ENCODE measurements at regions not wholly inside any gene's neighbourhood (a gene's known extent, or its start where the extent isn't known, plus 50 kb on each side); places are given as distances from the start of the nearest gene placed in this dataset.

- Histone ChIP-seq H3K9me3 (ENCODE audit: control insufficient read depth in 2 of 3, insufficient read depth in 1 of 3, low read length in 3 of 3) (no peaks in the 10 kb centered on the region), H3K36me3 (ENCODE audit: control insufficient read depth in 2 of 3, insufficient read depth in 3 of 3, low read length in 3 of 3) (no peaks in the 10 kb centered on the region), H3K27me3 (ENCODE audit: control insufficient read depth, insufficient read depth, low read length) (no peaks in the 10 kb centered on the region), H3K4me3 (ENCODE audit: low read length in 3 of 3) (no peak overlapping the region), H3K4me1 (ENCODE audit: control insufficient read depth in 2 of 3, insufficient read depth in 2 of 3, low read depth in 1 of 3, low read length in 3 of 3) (no peaks in the 10 kb centered on the region), H3K27ac (ENCODE audit: low read depth in 2 of 2, low read length in 2 of 2) (no peak overlapping the region), H3K9ac (ENCODE audit: low read length in 3 of 3) (no peak overlapping the region)
- DNase-seq (no peak), FAIRE-seq (no peak)
- intact Hi-C loops (cut with DNase I) = no loop called here
- no peak for TF ChIP-seq CTCF (IDR thresholded peaks at IDR 0.05; ENCODE audit: borderline replicate concordance, extremely low read depth, insufficient read depth)
Measured at GRCh38 chr5:51181208-51181894, 201.9 kb upstream of the ISL1 start.

GRCh38 chr5:51185850-51186329 lies 197.4 kb upstream of the ISL1 start:
- DNase-seq (peak in 1 of 5 donors; percentile 0), FAIRE-seq (no peak)
- no peak for TF ChIP-seq CTCF (IDR thresholded peaks at IDR 0.05; ENCODE audit: borderline replicate concordance, extremely low read depth, insufficient read depth)
- Histone ChIP-seq H3K4me1 (ENCODE audit: control insufficient read depth in 2 of 3, insufficient read depth in 2 of 3, low read depth in 1 of 3, low read length in 3 of 3) (no peaks in the 10 kb centered on the region), H3K36me3 (ENCODE audit: control insufficient read depth in 2 of 3, insufficient read depth in 3 of 3, low read length in 3 of 3) (no peaks in the 10 kb centered on the region), H3K27me3 (ENCODE audit: control insufficient read depth, insufficient read depth, low read length) (no peaks in the 10 kb centered on the region), H3K9me3 (ENCODE audit: control insufficient read depth in 2 of 3, insufficient read depth in 1 of 3, low read length in 3 of 3) (no peaks in the 10 kb centered on the region), H3K9ac (ENCODE audit: low read length in 3 of 3) (no peak overlapping the region), H3K27ac (ENCODE audit: low read depth in 2 of 2, low read length in 2 of 2) (no peak overlapping the region), H3K4me3 (ENCODE audit: low read length in 3 of 3) (no peak overlapping the region)
- intact Hi-C loops (cut with DNase I) = no loop called here

- intact Hi-C loops (cut with DNase I) = no loop called here
- no peaks in the 10 kb centered on the region for H3K27me3 ChIP-seq (ENCODE audit: control insufficient read depth, insufficient read depth, low read length)
- no peak overlapping the region for H3K27ac ChIP-seq (ENCODE audit: low read depth in 2 of 2, low read length in 2 of 2)
- TF ChIP-seq CTCF (IDR thresholded peaks at IDR 0.05; ENCODE audit: borderline replicate concordance, extremely low read depth, insufficient read depth) = no peak
- no peaks in the 10 kb centered on the region for H3K9me3 ChIP-seq (ENCODE audit: control insufficient read depth in 2 of 3, insufficient read depth in 1 of 3, low read length in 3 of 3)
- H3K4me3 ChIP-seq (ENCODE audit: low read length in 3 of 3) = no peak overlapping the region
- H3K9ac ChIP-seq (ENCODE audit: low read length in 3 of 3) = no peak overlapping the region
- no peaks in the 10 kb centered on the region for H3K36me3 ChIP-seq (ENCODE audit: control insufficient read depth in 2 of 3, insufficient read depth in 3 of 3, low read length in 3 of 3)
- no peak for DNase-seq
- no peak for FAIRE-seq
- H3K4me1 ChIP-seq (ENCODE audit: control insufficient read depth in 2 of 3, insufficient read depth in 2 of 3, low read depth in 1 of 3, low read length in 3 of 3) = no peaks in the 10 kb centered on the region
Measured at GRCh38 chr5:51188001-51188591, 195.2 kb upstream of the ISL1 start.
